Neural cell (in vitro differentiated cells): ENCODE measurements at regions not wholly inside any gene's neighbourhood (a gene's known extent, or its start where the extent isn't known, plus 50 kb on each side); places are given as distances from the start of the nearest gene placed in this dataset.

Experiments used
- MXI1 ChIP-seq: fragments of 450-650 bp; conservative IDR thresholded peaks from 2 replicates; pipeline ENCODE4 v1.6.1; 2014; ENCODE audit warnings: antibody characterized with exemption, mild to moderate bottlenecking; ENCODE audit not compliant: poor library complexity, severe bottlenecking
- RAD21 ChIP-seq: fragments of 450-650 bp; conservative IDR thresholded peaks from 2 replicates; pipeline ENCODE4 v1.6.1; 2014; ENCODE audit warnings: antibody characterized with exemption, mild to moderate bottlenecking, moderate library complexity
- TF ChIP-seq, protein P1 (sequence below): fragments of 450-650 bp; IDR thresholded peaks from 2 replicates; pipeline ENCODE4 v1.5.1; 2014; ENCODE audit warnings: antibody characterized with exemption, mild to moderate bottlenecking, moderate library complexity; ENCODE audit not compliant: poor library complexity, severe bottlenecking

- TF ChIP-seq, protein P1, sequence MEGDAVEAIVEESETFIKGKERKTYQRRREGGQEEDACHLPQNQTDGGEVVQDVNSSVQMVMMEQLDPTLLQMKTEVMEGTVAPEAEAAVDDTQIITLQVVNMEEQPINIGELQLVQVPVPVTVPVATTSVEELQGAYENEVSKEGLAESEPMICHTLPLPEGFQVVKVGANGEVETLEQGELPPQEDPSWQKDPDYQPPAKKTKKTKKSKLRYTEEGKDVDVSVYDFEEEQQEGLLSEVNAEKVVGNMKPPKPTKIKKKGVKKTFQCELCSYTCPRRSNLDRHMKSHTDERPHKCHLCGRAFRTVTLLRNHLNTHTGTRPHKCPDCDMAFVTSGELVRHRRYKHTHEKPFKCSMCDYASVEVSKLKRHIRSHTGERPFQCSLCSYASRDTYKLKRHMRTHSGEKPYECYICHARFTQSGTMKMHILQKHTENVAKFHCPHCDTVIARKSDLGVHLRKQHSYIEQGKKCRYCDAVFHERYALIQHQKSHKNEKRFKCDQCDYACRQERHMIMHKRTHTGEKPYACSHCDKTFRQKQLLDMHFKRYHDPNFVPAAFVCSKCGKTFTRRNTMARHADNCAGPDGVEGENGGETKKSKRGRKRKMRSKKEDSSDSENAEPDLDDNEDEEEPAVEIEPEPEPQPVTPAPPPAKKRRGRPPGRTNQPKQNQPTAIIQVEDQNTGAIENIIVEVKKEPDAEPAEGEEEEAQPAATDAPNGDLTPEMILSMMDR, result no peak
- TF ChIP-seq MXI1, result no peak
- no peak for TF ChIP-seq RAD21
Measured at GRCh38 chr5:3393920-3394597, 201.6 kb upstream of the IRX1 start.
